IMR-90 (cell line): ENCODE measurements at regions not wholly inside any gene's neighbourhood (a gene's known extent, or its start where the extent isn't known, plus 50 kb on each side); places are given as distances from the start of the nearest gene placed in this dataset.

Source experiments
- BHLHE40 ChIP-seq: fragments of 150-350 bp; IDR thresholded peaks from 2 replicates; pipeline ENCODE4 v1.6.1; 2016; ENCODE audit warnings: mild to moderate bottlenecking, low read depth, low read length
- CEBPB ChIP-seq: IDR thresholded peaks from 2 replicates; pipeline ENCODE4 v1.6.1; 2012; ENCODE audit warnings: low read depth, low read length, improper control_type of control experiment
- CHD1 ChIP-seq: IDR thresholded peaks from 2 replicates; pipeline ENCODE4 v1.6.1; 2012; ENCODE audit warnings: low read depth, low read length, improper control_type of control experiment
- MAFK ChIP-seq: IDR thresholded peaks from 2 replicates; pipeline ENCODE4 v1.6.1; 2012; ENCODE audit warnings: low read depth, low read length, improper control_type of control experiment
- MAZ ChIP-seq: IDR thresholded peaks from 2 replicates; pipeline ENCODE4 v1.6.1; 2012; ENCODE audit warnings: low read depth, mild to moderate bottlenecking, low read length, improper control_type of control experiment, moderate library complexity, borderline replicate concordance
- MXI1 ChIP-seq: IDR thresholded peaks from 2 replicates; pipeline ENCODE4 v1.6.1; 2012; ENCODE audit warnings: low read depth, mild to moderate bottlenecking, low read length, moderate library complexity, borderline replicate concordance
- POLR2A ChIP-seq: IDR thresholded peaks from 2 replicates; pipeline ENCODE4 v1.6.1; 2012; ENCODE audit warnings: mild to moderate bottlenecking, low read depth, low read length
- RAD21 ChIP-seq: IDR thresholded peaks from 2 replicates; pipeline ENCODE4 v1.6.1; 2012; ENCODE audit warnings: low read length, improper control_type of control experiment
- RCOR1 ChIP-seq: IDR thresholded peaks from 2 replicates; pipeline ENCODE4 v1.6.1; 2012; ENCODE audit warnings: mild to moderate bottlenecking, low read length, improper control_type of control experiment; ENCODE audit not compliant: insufficient replicate concordance
- RFX5 ChIP-seq: IDR thresholded peaks from 2 replicates; pipeline ENCODE4 v1.8.0; 2012; ENCODE audit warnings: low read depth, mild to moderate bottlenecking, low read length, moderate library complexity
- SMC3 ChIP-seq: fragments of 150-350 bp; IDR thresholded peaks from 2 replicates; pipeline ENCODE4 v1.6.1; 2016; ENCODE audit warnings: low read depth, mild to moderate bottlenecking, antibody characterized with exemption, low read length, moderate library complexity
- TF ChIP-seq, protein P1 (sequence below): conservative IDR thresholded peaks from 2 replicates; pipeline ENCODE4 v1.5.1; 2012; ENCODE audit warnings: mild to moderate bottlenecking, low read depth, low read length, improper control_type of control experiment
- TF ChIP-seq, protein P2 (sequence below): fragments of 150-350 bp; IDR thresholded peaks from 2 replicates; pipeline ENCODE4 v1.6.1; 2016; ENCODE audit warnings: low read depth, mild to moderate bottlenecking, low read length, moderate library complexity, borderline replicate concordance
- TF ChIP-seq, protein P3 (sequence below): fragments of 150-350 bp; IDR thresholded peaks from 2 replicates; pipeline ENCODE4 v1.6.1; 2017; ENCODE audit warnings: mild to moderate bottlenecking, antibody characterized with exemption, low read length, low read depth

DNA sequence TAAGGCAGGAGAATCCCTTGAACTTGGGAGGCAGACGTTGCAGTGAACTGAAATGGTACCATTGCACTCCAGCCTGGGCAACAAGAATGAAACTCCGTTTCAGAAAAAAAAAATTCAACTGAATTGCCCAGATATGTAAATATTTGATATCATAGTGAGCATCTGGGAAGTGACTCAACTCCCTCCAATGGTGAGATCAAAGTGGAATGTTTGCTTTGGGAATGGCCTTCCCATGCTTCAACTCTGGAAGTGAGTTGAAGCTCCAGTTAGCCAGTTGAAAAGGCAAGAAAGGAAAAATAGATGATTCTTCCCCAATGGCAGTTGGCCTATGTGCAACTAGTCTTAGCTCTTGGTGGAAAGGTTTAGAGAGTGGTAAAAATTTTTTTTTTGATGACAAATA is 131.6 kb upstream of the CMC1 start:
- TF ChIP-seq POLR2A = no peak
- TF ChIP-seq, protein P1, sequence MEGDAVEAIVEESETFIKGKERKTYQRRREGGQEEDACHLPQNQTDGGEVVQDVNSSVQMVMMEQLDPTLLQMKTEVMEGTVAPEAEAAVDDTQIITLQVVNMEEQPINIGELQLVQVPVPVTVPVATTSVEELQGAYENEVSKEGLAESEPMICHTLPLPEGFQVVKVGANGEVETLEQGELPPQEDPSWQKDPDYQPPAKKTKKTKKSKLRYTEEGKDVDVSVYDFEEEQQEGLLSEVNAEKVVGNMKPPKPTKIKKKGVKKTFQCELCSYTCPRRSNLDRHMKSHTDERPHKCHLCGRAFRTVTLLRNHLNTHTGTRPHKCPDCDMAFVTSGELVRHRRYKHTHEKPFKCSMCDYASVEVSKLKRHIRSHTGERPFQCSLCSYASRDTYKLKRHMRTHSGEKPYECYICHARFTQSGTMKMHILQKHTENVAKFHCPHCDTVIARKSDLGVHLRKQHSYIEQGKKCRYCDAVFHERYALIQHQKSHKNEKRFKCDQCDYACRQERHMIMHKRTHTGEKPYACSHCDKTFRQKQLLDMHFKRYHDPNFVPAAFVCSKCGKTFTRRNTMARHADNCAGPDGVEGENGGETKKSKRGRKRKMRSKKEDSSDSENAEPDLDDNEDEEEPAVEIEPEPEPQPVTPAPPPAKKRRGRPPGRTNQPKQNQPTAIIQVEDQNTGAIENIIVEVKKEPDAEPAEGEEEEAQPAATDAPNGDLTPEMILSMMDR = no peak
- TF ChIP-seq BHLHE40 = no peak
- TF ChIP-seq RCOR1 = no peak
- TF ChIP-seq MAZ = no peak
- no peak for TF ChIP-seq CEBPB
- no peak for TF ChIP-seq RAD21
- no peak for TF ChIP-seq RFX5
- TF ChIP-seq, protein P2, sequence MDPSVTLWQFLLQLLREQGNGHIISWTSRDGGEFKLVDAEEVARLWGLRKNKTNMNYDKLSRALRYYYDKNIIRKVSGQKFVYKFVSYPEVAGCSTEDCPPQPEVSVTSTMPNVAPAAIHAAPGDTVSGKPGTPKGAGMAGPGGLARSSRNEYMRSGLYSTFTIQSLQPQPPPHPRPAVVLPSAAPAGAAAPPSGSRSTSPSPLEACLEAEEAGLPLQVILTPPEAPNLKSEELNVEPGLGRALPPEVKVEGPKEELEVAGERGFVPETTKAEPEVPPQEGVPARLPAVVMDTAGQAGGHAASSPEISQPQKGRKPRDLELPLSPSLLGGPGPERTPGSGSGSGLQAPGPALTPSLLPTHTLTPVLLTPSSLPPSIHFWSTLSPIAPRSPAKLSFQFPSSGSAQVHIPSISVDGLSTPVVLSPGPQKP = no peak
- no peak for TF ChIP-seq SMC3
- no peak for TF ChIP-seq MXI1
- no peak for TF ChIP-seq CHD1
- TF ChIP-seq MAFK = no peak
- TF ChIP-seq, protein P3, sequence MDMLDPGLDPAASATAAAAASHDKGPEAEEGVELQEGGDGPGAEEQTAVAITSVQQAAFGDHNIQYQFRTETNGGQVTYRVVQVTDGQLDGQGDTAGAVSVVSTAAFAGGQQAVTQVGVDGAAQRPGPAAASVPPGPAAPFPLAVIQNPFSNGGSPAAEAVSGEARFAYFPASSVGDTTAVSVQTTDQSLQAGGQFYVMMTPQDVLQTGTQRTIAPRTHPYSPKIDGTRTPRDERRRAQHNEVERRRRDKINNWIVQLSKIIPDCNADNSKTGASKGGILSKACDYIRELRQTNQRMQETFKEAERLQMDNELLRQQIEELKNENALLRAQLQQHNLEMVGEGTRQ = no peak
